ENCODE measurements at regions not wholly inside any gene's neighbourhood (a gene's known extent, or its start where the extent isn't known, plus 50 kb on each side); places are given as distances from the start of the nearest gene placed in this dataset.

DNA sequence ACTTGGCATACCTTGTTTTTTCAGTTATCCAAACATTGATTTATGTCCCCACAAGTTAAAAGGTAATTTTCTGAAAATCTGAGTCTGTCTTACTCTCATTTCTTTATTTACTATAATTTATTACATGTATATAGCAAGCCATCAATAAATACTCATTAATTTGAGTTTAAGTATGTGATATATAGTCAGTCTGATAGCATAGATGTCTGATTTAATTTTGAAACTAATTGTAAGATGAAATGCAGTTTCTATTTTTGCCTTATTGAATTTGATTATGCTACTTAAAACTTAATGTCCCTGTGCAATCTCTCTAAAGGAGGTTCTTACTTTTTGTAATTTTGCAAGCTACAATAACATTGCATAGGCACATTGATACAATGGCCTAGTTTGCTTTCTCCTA, 2418.6 kb downstream of the ARAP2 start:
- TF ChIP-seq, protein P1, sequence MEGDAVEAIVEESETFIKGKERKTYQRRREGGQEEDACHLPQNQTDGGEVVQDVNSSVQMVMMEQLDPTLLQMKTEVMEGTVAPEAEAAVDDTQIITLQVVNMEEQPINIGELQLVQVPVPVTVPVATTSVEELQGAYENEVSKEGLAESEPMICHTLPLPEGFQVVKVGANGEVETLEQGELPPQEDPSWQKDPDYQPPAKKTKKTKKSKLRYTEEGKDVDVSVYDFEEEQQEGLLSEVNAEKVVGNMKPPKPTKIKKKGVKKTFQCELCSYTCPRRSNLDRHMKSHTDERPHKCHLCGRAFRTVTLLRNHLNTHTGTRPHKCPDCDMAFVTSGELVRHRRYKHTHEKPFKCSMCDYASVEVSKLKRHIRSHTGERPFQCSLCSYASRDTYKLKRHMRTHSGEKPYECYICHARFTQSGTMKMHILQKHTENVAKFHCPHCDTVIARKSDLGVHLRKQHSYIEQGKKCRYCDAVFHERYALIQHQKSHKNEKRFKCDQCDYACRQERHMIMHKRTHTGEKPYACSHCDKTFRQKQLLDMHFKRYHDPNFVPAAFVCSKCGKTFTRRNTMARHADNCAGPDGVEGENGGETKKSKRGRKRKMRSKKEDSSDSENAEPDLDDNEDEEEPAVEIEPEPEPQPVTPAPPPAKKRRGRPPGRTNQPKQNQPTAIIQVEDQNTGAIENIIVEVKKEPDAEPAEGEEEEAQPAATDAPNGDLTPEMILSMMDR (IDR thresholded peaks at IDR 0.05; ENCODE audit: poor library complexity): no peak
- TF ChIP-seq EZH2phosphoT487 (IDR thresholded peaks at IDR 0.05; ENCODE audit: low read depth, severe bottlenecking, unreplicated experiment): no peak
